Liver (tissue), 8 donors: ENCODE measurements at regions not wholly inside any gene's neighbourhood (a gene's known extent, or its start where the extent isn't known, plus 50 kb on each side); places are given as distances from the start of the nearest gene placed in this dataset.

Experiments used
- DNase-seq: peaks from one replicate; pipeline ENCODE4 v3.0.0-alpha.2; 2017; ENCODE audit warnings: low spot score
- H3K27ac ChIP-seq, 2 donors: one replicate each; pipeline ENCODE4 v1.7.0; 2013; ENCODE audit warnings: inconsistent platforms in 2 of 2, low read length in 2 of 2, control low read depth in 1 of 2, low read depth in 1 of 2, mild to moderate bottlenecking in 1 of 2
- H3K27me3 ChIP-seq, 4 donors: one replicate each; pipeline versions ENCODE4 v1.6.1 to v1.7.0; 2013; ENCODE audit warnings: low read length in 3 of 4, inconsistent platforms in 1 of 4, mild to moderate bottlenecking in 1 of 4, moderate library complexity in 1 of 4; ENCODE audit not compliant: control insufficient read depth in 4 of 4, insufficient read depth in 4 of 4
- H3K36me3 ChIP-seq, 4 donors: one replicate each; pipeline versions ENCODE4 v1.6.1 to v1.7.0; 2013; ENCODE audit warnings: low read length in 3 of 4, mild to moderate bottlenecking in 3 of 4, low read depth in 1 of 4, moderate library complexity in 1 of 4; ENCODE audit not compliant: control insufficient read depth in 4 of 4, insufficient read depth in 3 of 4
- H3K4me1 ChIP-seq, 4 donors: one replicate each; pipeline versions ENCODE4 v1.6.1 to v1.7.0; 2013; ENCODE audit warnings: low read length in 3 of 4, mild to moderate bottlenecking in 3 of 4, moderate library complexity in 1 of 4; ENCODE audit not compliant: control insufficient read depth in 4 of 4, insufficient read depth in 4 of 4
- H3K4me3 ChIP-seq, 3 donors: one replicate each; pipeline versions ENCODE4 v1.6.1 to v1.7.0; 2013; ENCODE audit warnings: low read length in 3 of 3, control low read depth in 1 of 3, low read depth in 1 of 3, mild to moderate bottlenecking in 1 of 3
- H3K9ac ChIP-seq, 2 donors: one replicate each; pipeline ENCODE4 v1.7.0; 2013; ENCODE audit warnings: low read length in 2 of 2, mild to moderate bottlenecking in 2 of 2, moderate library complexity in 2 of 2, control low read depth in 1 of 2, low read depth in 1 of 2
- H3K9me3 ChIP-seq, 4 donors: one replicate each; pipeline versions ENCODE4 v1.6.1 to v1.7.0; 2013; ENCODE audit warnings: low read length in 3 of 4; ENCODE audit not compliant: control insufficient read depth in 4 of 4
- ATF3 ChIP-seq: IDR thresholded peaks from 2 replicates; pipeline ENCODE4 v1.6.1; 2016; ENCODE audit warnings: antibody characterized with exemption
- EGR1 ChIP-seq, 2 donors: IDR thresholded peaks; 2 replicates each; pipeline ENCODE4 v1.6.1; 2016 to 2018; ENCODE audit warnings: antibody characterized with exemption in 2 of 2, low read depth in 2 of 2
- FOXA2 ChIP-seq: IDR thresholded peaks from 2 replicates; pipeline ENCODE4 v1.6.1; 2016; ENCODE audit warnings: antibody characterized with exemption
- GABPA ChIP-seq, 2 donors: IDR thresholded peaks in 1 of 2; conservative IDR thresholded peaks in 1 of 2; 2 replicates each; pipeline ENCODE4 v1.6.1; 2016; ENCODE audit warnings: antibody characterized with exemption in 2 of 2, mild to moderate bottlenecking in 1 of 2, moderate library complexity in 1 of 2
- HNF4A ChIP-seq, 2 donors: conservative IDR thresholded peaks; 2 replicates each; pipeline ENCODE4 v1.6.1; 2016; ENCODE audit warnings: antibody characterized with exemption in 2 of 2, mild to moderate bottlenecking in 2 of 2
- HNF4G ChIP-seq: IDR thresholded peaks from 2 replicates; pipeline ENCODE4 v1.6.1; 2016; ENCODE audit warnings: antibody characterized with exemption
- JUND ChIP-seq, 2 donors: IDR thresholded peaks; 2 replicates each; pipeline ENCODE4 v1.6.1; 2016; ENCODE audit warnings: antibody characterized with exemption in 2 of 2
- MAX ChIP-seq: IDR thresholded peaks from 2 replicates; pipeline ENCODE4 v1.6.1; 2016; ENCODE audit warnings: antibody characterized with exemption
- NR2F2 ChIP-seq: IDR thresholded peaks from 2 replicates; pipeline ENCODE4 v1.6.1; 2016; ENCODE audit warnings: antibody characterized with exemption
- RAD21 ChIP-seq, 2 donors: IDR thresholded peaks; 2 replicates each; pipeline ENCODE4 v1.6.1; 2016; ENCODE audit warnings: antibody characterized with exemption in 2 of 2, mild to moderate bottlenecking in 2 of 2
- RXRA ChIP-seq, 2 donors: IDR thresholded peaks; 2 replicates each; pipeline ENCODE4 v1.6.1; 2017 to 2018; ENCODE audit warnings: antibody characterized with exemption in 2 of 2, mild to moderate bottlenecking in 1 of 2
- TAF1 ChIP-seq: conservative IDR thresholded peaks from 2 replicates; pipeline ENCODE4 v1.6.1; 2016; ENCODE audit warnings: antibody characterized with exemption, mild to moderate bottlenecking
- WGBS: extraction: QIAGEN DNeasy Blood & Tissue Kit; methylation state at CpG from one replicate; pipeline ENCODE4 v1.1.7; 2013; 5-methylcytosine and 5-hydroxymethylcytosine counted together
- TF ChIP-seq, protein P1 (sequence below): IDR thresholded peaks from 2 replicates; pipeline ENCODE4 v1.6.1; 2016; ENCODE audit warnings: antibody characterized with exemption
- TF ChIP-seq, protein P2 (sequence below): fragments of 150-350 bp; IDR thresholded peaks from 2 replicates; pipeline ENCODE4 v1.5.1; 2017; ENCODE audit warnings: improper control_type of control experiment, low read depth, low read length; ENCODE audit not compliant: missing input control
- donor health status: healthy.
- donor health status: healthy.
- donor health status: healthy.
- donor health status: healthy.
- donor health status: healthy.

DNA sequence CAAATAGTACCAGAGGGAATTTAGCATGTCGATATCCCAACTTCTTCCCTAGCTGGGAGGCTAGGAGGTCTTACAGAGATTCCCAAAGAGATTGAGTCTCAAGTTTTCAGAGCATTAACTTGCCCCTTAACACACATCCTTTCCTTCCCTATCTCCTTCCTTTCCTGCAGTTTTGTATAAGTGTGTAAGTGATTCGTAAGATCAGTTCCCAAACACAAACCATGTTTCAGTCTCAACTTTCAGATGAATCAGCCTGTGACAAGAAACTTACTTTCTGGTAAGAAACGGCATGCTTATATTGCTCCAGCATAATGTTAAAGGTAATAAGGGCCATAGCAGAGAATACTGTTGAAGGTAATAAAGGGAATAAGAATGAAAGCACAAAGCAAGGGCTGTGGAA, 472.2 kb downstream of the LIG4 start (continued):
- no peak for TF ChIP-seq MAX

DNA sequence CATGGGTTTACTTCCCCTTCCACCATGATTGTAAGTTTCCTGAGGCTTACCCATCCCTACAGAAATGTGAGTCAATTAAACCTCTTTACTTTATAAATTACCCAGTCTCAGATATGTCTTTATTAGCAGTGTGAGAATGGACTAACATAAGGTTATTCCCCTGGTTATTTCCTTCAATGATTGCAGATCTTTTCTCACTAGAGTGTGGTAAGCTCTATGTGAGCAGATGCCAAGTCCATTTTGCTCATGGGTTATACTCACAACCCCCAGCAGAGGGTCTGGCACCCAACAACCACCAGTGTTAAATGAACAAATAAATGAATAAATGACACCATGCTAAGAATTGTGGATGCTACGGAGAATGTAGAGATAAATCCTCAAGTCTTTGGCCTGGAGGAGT, 472.8 kb downstream of the LIG4 start:
- TF ChIP-seq, protein P1, sequence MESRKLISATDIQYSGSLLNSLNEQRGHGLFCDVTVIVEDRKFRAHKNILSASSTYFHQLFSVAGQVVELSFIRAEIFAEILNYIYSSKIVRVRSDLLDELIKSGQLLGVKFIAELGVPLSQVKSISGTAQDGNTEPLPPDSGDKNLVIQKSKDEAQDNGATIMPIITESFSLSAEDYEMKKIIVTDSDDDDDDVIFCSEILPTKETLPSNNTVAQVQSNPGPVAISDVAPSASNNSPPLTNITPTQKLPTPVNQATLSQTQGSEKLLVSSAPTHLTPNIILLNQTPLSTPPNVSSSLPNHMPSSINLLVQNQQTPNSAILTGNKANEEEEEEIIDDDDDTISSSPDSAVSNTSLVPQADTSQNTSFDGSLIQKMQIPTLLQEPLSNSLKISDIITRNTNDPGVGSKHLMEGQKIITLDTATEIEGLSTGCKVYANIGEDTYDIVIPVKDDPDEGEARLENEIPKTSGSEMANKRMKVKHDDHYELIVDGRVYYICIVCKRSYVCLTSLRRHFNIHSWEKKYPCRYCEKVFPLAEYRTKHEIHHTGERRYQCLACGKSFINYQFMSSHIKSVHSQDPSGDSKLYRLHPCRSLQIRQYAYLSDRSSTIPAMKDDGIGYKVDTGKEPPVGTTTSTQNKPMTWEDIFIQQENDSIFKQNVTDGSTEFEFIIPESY = no peak
- no peak for TF ChIP-seq NR2F2
- TF ChIP-seq FOXA2 = no peak
- no peak for TF ChIP-seq MAX
- TF ChIP-seq HNF4A (conservative IDR thresholded peaks at IDR 0.05) = no peak
- TF ChIP-seq ATF3 = no peak
- TF ChIP-seq RAD21 (IDR thresholded peaks at IDR 0.05) = no peak
- no peaks in the 10 kb centered on the region for H3K27me3 ChIP-seq
- 67% methylated on average over 1 of the region's 1 CpG for WGBS
- DNase-seq = no peak
- H3K4me3 ChIP-seq = no peak overlapping the region
- H3K4me1 ChIP-seq = no peaks in the 10 kb centered on the region
- H3K36me3 ChIP-seq = no peaks in the 10 kb centered on the region
- H3K27ac ChIP-seq = no peak overlapping the region
- no peak overlapping the region for H3K9ac ChIP-seq
- H3K9me3 ChIP-seq = no peaks in the 10 kb centered on the region

GRCh38 chr13:107738004-107738403, 477.3 kb downstream of the LIG4 start:
- TF ChIP-seq, protein P1 = no peak
- DNase-seq = no peak
- 80% methylated on average over 4 of the region's 4 CpGs for WGBS

GRCh38 chr13:107736731-107737130, 478.6 kb downstream of the LIG4 start:
- H3K4me1 ChIP-seq = peaks cover 0 to 1% (median 0%) of the 10 kb centered on the region in 4 donors
- H3K27ac ChIP-seq = no peak overlapping the region
- TF ChIP-seq RAD21 (IDR thresholded peaks at IDR 0.05) = no peak
- no peak for TF ChIP-seq RXRA (IDR thresholded peaks at IDR 0.05)
- TF ChIP-seq JUND (IDR thresholded peaks at IDR 0.05) = no peak
- TF ChIP-seq MAX = no peak
- no peak for TF ChIP-seq GABPA (IDR thresholded peaks at IDR 0.05 in 1 of 2, conservative IDR thresholded peaks at IDR 0.05 in 1 of 2)
- TF ChIP-seq HNF4A (conservative IDR thresholded peaks at IDR 0.05) = no peak
- TF ChIP-seq EGR1 (IDR thresholded peaks at IDR 0.05; ENCODE audit: low read depth in 2 of 2) = no peak
- TF ChIP-seq HNF4G = no peak
- TF ChIP-seq, protein P2, sequence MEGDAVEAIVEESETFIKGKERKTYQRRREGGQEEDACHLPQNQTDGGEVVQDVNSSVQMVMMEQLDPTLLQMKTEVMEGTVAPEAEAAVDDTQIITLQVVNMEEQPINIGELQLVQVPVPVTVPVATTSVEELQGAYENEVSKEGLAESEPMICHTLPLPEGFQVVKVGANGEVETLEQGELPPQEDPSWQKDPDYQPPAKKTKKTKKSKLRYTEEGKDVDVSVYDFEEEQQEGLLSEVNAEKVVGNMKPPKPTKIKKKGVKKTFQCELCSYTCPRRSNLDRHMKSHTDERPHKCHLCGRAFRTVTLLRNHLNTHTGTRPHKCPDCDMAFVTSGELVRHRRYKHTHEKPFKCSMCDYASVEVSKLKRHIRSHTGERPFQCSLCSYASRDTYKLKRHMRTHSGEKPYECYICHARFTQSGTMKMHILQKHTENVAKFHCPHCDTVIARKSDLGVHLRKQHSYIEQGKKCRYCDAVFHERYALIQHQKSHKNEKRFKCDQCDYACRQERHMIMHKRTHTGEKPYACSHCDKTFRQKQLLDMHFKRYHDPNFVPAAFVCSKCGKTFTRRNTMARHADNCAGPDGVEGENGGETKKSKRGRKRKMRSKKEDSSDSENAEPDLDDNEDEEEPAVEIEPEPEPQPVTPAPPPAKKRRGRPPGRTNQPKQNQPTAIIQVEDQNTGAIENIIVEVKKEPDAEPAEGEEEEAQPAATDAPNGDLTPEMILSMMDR = no peak
- TF ChIP-seq NR2F2 = no peak
- TF ChIP-seq TAF1 = no peak
- TF ChIP-seq, protein P1 = no peak
- no peaks in the 10 kb centered on the region for H3K36me3 ChIP-seq
- H3K4me3 ChIP-seq = no peak overlapping the region
- no peaks in the 10 kb centered on the region for H3K9me3 ChIP-seq
- WGBS = 80% methylated on average over 2 of the region's 2 CpGs
- no peaks in the 10 kb centered on the region for H3K27me3 ChIP-seq
- no peak overlapping the region for H3K9ac ChIP-seq
- DNase-seq = no peak

More at GRCh38 chr13:107738004-107738403, 477.3 kb downstream of the LIG4 start:
- no peak overlapping the region for H3K9ac ChIP-seq
- no peak overlapping the region for H3K4me3 ChIP-seq
- no peak overlapping the region for H3K27ac ChIP-seq
- H3K9me3 ChIP-seq = no peaks in the 10 kb centered on the region
- H3K36me3 ChIP-seq = no peaks in the 10 kb centered on the region
- H3K4me1 ChIP-seq = peaks cover 0 to 1% (median 0%) of the 10 kb centered on the region in 4 donors
- H3K27me3 ChIP-seq = no peaks in the 10 kb centered on the region
